Keratinocyte (primary cell): ENCODE measurements at regions not wholly inside any gene's neighbourhood (a gene's known extent, or its start where the extent isn't known, plus 50 kb on each side); places are given as distances from the start of the nearest gene placed in this dataset.

Source experiments
- DNase-seq: peaks from one replicate; pipeline ENCODE4 v3.0.0-alpha.2; 2011; ENCODE audit warnings: low read depth, missing footprints, low spot score
- FAIRE-seq: peaks from 2 replicates; lab custom pipeline; 2011; peaks lifted over from hg19 to GRCh38; lab: Jason Lieb, UNC
- H2AFZ ChIP-seq: 2 replicates; pipeline ENCODE4 v1.6.0; 2012; ENCODE audit warnings: low read length, control low read depth, inconsistent platforms; ENCODE audit not compliant: control insufficient read depth
- H3K27ac ChIP-seq: 2 replicates; pipeline ENCODE4 v1.5.1; 2011; ENCODE audit warnings: low read length; ENCODE audit not compliant: control insufficient read depth, insufficient read depth
- H3K27me3 ChIP-seq: 3 replicates; pipeline ENCODE4 v1.6.0; 2011; ENCODE audit warnings: low read length; ENCODE audit not compliant: control insufficient read depth, insufficient read depth; ENCODE audit errors: extremely low read depth
- H3K36me3 ChIP-seq, 2 experiments: 2 replicates in 1 of 2; 3 replicates in 1 of 2; pipeline ENCODE4 v1.5.1; 2011; ENCODE audit warnings: low read length in 2 of 2, mild to moderate bottlenecking in 1 of 2; ENCODE audit not compliant: control insufficient read depth in 2 of 2, insufficient read depth in 2 of 2; ENCODE audit errors: extremely low read depth in 1 of 2
- H3K4me1 ChIP-seq: 3 replicates; pipeline ENCODE4 v1.5.1; 2011; ENCODE audit warnings: low read length; ENCODE audit not compliant: control insufficient read depth, insufficient read depth; ENCODE audit errors: extremely low read depth
- H3K4me2 ChIP-seq: 3 replicates; pipeline ENCODE4 v1.6.0; 2011; ENCODE audit warnings: low read depth, low read length; ENCODE audit not compliant: control insufficient read depth, insufficient read depth; ENCODE audit errors: extremely low read depth
- H3K4me3 ChIP-seq, 3 experiments: fragments of 200-600 bp in 1 of 3; sonication (generic) in 1 of 3; 2 replicates in 2 of 3; 3 replicates in 1 of 3; pipeline ENCODE4 v1.5.1; 2011 to 2016; ENCODE audit warnings: low read length in 3 of 3, mild to moderate bottlenecking in 3 of 3, control low read depth in 2 of 3, inconsistent platforms in 1 of 3, low read depth in 1 of 3, mixed read lengths in 1 of 3, mixed run types in 1 of 3, moderate library complexity in 1 of 3; ENCODE audit not compliant: control insufficient read depth in 2 of 3, insufficient read depth in 2 of 3; ENCODE audit errors: extremely low read depth in 1 of 3
- H3K79me2 ChIP-seq: 2 replicates; pipeline ENCODE4 v1.6.0; 2012; ENCODE audit warnings: low read length; ENCODE audit not compliant: control insufficient read depth, insufficient read depth
- H3K9ac ChIP-seq: 3 replicates; pipeline ENCODE4 v1.6.0; 2011; ENCODE audit warnings: low read length; ENCODE audit not compliant: control insufficient read depth, insufficient read depth; ENCODE audit errors: extremely low read depth
- H3K9me1 ChIP-seq: 3 replicates; pipeline ENCODE4 v1.6.0; 2011; ENCODE audit warnings: low read length; ENCODE audit not compliant: control insufficient read depth, insufficient read depth; ENCODE audit errors: extremely low read depth
- H3K9me3 ChIP-seq: 2 replicates; pipeline ENCODE4 v1.5.1; 2012; ENCODE audit warnings: low read depth, low read length; ENCODE audit not compliant: control insufficient read depth
- H4K20me1 ChIP-seq: 3 replicates; pipeline ENCODE4 v1.6.0; 2011; ENCODE audit warnings: low read length; ENCODE audit not compliant: control insufficient read depth, insufficient read depth; ENCODE audit errors: extremely low read depth
- EZH2 ChIP-seq: IDR thresholded peaks from one replicate; pipeline ENCODE4 v1.6.1; 2012; ENCODE audit warnings: inconsistent platforms, mild to moderate bottlenecking, low read length, moderate library complexity
- dilution Hi-C: fragments of 300-500 bp; cut with MboI; formaldehyde crosslinking; loops from one replicate; pipeline ENCODE4 v1.7.0; 2020; ENCODE audit warnings: low sequenced_read_pairs; ENCODE audit not compliant: extremely low pct_ligation_motif_present
- TF ChIP-seq, protein P1 (sequence below), 3 experiments: IDR thresholded peaks in 1 of 3; conservative IDR thresholded peaks in 1 of 3; optimal IDR thresholded peaks in 1 of 3; 2 replicates in 2 of 3; 3 replicates in 1 of 3; pipeline versions ENCODE3 to v1.5.1; 2011; ENCODE audit warnings: low read length in 3 of 3, mild to moderate bottlenecking in 3 of 3, moderate library complexity in 2 of 3, control low read depth in 1 of 3, inconsistent platforms in 1 of 3; ENCODE audit not compliant: insufficient read depth in 2 of 3; ENCODE audit errors: extremely low read depth in 1 of 3

DNA sequence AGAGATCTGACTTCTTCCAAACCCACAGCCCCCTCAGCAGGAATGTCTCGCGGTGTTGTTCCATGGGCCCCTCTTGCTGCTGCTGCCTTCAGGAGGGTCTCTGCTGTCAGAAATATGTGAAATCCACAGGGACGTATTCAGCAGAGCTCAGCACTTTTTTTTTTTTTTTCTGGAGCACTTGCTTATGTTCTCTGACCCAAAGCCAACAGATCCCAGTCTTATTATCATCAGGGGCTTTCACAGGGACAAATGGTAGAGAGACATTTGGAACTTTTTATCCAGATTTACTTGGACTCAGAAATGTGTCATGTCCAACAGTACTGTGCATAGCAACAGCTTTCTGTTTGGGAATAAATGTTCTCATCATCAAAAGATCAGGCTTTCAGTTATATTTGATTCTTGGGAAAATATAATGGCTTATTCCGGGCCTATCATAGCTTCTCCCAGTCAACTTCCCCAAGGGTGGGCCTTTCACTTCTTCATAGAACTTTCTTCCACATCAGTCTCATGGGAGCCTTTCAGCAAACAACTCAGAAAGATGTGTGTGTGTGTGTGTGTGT lies 332.7 kb downstream of the ZNF536 start:
- dilution Hi-C loops, result no loop called here
- Histone ChIP-seq H3K36me3 (no peaks in the 10 kb centered on the region), H3K27me3 (no peaks in the 10 kb centered on the region), H2AFZ (no peak overlapping the region), H3K9me1 (no peaks in the 10 kb centered on the region), H3K27ac (no peak overlapping the region), H3K4me3 (no peak overlapping the region), H3K4me1 (no peaks in the 10 kb centered on the region), H3K9me3 (no peaks in the 10 kb centered on the region), H3K79me2 (no peaks in the 10 kb centered on the region), H4K20me1 (no peaks in the 10 kb centered on the region), H3K9ac (no peak overlapping the region), H3K4me2 (no peak overlapping the region)
- no peak for TF ChIP-seq EZH2
- TF ChIP-seq, protein P1, sequence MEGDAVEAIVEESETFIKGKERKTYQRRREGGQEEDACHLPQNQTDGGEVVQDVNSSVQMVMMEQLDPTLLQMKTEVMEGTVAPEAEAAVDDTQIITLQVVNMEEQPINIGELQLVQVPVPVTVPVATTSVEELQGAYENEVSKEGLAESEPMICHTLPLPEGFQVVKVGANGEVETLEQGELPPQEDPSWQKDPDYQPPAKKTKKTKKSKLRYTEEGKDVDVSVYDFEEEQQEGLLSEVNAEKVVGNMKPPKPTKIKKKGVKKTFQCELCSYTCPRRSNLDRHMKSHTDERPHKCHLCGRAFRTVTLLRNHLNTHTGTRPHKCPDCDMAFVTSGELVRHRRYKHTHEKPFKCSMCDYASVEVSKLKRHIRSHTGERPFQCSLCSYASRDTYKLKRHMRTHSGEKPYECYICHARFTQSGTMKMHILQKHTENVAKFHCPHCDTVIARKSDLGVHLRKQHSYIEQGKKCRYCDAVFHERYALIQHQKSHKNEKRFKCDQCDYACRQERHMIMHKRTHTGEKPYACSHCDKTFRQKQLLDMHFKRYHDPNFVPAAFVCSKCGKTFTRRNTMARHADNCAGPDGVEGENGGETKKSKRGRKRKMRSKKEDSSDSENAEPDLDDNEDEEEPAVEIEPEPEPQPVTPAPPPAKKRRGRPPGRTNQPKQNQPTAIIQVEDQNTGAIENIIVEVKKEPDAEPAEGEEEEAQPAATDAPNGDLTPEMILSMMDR (optimal IDR thresholded peaks at IDR 0.05 in 1 of 3, IDR thresholded peaks at IDR 0.05 in 1 of 3, conservative IDR thresholded peaks at IDR 0.05 in 1 of 3; ENCODE audit: extremely low read depth in 1 of 3, insufficient read depth in 2 of 3, low read length in 3 of 3), result no peak
- FAIRE-seq, result no peak
- DNase-seq, result no peak

GRCh38 chr19:30703645-30704044 lies 331.5 kb downstream of the ZNF536 start:
- dilution Hi-C loops, result no loop called here
- DNase-seq, result no peak
- Histone ChIP-seq H3K4me2 (no peak overlapping the region), H3K79me2 (no peaks in the 10 kb centered on the region), H4K20me1 (no peaks in the 10 kb centered on the region), H2AFZ (no peak overlapping the region), H3K27me3 (no peaks in the 10 kb centered on the region), H3K27ac (no peak overlapping the region), H3K4me1 (no peaks in the 10 kb centered on the region), H3K9me3 (no peaks in the 10 kb centered on the region), H3K9ac (no peak overlapping the region), H3K4me3 (no peak overlapping the region), H3K9me1 (no peaks in the 10 kb centered on the region), H3K36me3 (no peaks in the 10 kb centered on the region)
- TF ChIP-seq, protein P1 (optimal IDR thresholded peaks at IDR 0.05 in 1 of 3, IDR thresholded peaks at IDR 0.05 in 1 of 3, conservative IDR thresholded peaks at IDR 0.05 in 1 of 3; ENCODE audit: extremely low read depth in 1 of 3, insufficient read depth in 2 of 3, low read length in 3 of 3), result no peak
- TF ChIP-seq EZH2, result no peak
- no peak for FAIRE-seq
